ENCODE measurements at regions not wholly inside any gene's neighbourhood (a gene's known extent, or its start where the extent isn't known, plus 50 kb on each side); places are given as distances from the start of the nearest gene placed in this dataset.

DNA sequence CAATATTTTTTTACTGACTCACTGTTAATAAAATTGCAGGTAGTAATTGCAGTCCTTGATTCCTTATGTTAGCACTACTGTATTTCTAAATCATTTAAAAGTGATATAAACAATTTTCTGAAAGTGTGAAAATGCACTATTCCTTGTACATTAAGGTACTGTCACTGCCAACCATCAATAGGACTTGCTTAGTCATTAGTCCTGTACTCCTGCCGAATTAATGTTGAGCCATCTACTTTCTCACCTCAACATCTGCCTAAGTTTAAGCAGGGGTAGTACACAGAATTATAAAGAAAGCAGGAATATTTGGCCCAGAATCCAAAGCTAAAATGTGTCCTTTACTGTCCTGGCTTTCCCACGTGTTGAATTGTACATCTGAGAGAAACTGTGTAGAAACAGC lies 87.0 kb upstream of the TRPC3 start:
- no peak for DNase-seq
- TF ChIP-seq, protein P1, sequence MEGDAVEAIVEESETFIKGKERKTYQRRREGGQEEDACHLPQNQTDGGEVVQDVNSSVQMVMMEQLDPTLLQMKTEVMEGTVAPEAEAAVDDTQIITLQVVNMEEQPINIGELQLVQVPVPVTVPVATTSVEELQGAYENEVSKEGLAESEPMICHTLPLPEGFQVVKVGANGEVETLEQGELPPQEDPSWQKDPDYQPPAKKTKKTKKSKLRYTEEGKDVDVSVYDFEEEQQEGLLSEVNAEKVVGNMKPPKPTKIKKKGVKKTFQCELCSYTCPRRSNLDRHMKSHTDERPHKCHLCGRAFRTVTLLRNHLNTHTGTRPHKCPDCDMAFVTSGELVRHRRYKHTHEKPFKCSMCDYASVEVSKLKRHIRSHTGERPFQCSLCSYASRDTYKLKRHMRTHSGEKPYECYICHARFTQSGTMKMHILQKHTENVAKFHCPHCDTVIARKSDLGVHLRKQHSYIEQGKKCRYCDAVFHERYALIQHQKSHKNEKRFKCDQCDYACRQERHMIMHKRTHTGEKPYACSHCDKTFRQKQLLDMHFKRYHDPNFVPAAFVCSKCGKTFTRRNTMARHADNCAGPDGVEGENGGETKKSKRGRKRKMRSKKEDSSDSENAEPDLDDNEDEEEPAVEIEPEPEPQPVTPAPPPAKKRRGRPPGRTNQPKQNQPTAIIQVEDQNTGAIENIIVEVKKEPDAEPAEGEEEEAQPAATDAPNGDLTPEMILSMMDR (IDR thresholded peaks at IDR 0.05; ENCODE audit: low read depth, low read length): no peak
- no peaks in the 10 kb centered on the region for H3K27me3 ChIP-seq (ENCODE audit: insufficient read depth, low read depth, severe bottlenecking)

DNA sequence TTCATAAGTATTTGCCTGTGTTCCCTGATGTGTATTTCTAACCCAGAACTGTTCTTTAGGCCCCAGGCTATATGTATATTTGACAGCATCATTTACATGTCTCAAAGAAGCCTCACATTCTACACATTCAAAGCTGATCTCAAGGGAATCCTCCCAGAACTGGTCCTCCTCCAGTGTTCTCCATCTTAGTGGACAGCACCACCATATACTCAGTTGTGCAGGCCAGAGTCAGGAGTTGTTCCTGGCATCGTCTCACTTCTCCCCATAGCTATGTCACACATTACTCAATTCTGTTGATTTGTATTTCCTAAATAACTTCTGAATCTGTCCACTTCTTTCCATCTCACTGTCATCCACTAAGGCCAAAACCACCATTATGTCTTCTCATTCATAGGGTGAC lies 82.8 kb upstream of the TRPC3 start:
- Histone ChIP-seq H3K27me3 (ENCODE audit: insufficient read depth, low read depth, severe bottlenecking) (no peaks in the 10 kb centered on the region), H3K9me3 (ENCODE audit: severe bottlenecking) (peaks cover 13% of the 10 kb centered on the region), H3K27ac (no peak overlapping the region), H3K36me3 (no peaks in the 10 kb centered on the region), H3K4me3 (ENCODE audit: low read depth, low read length) (no peak overlapping the region)
- TF ChIP-seq, protein P1 (IDR thresholded peaks at IDR 0.05; ENCODE audit: low read depth, low read length): no peak
- DNase-seq: no peak

More for the DNA sequence above, 87.0 kb upstream of the TRPC3 start:
- Histone ChIP-seq H3K4me3 (ENCODE audit: low read depth, low read length) (no peak overlapping the region), H3K9me3 (ENCODE audit: severe bottlenecking) (no peaks in the 10 kb centered on the region), H3K27ac (no peak overlapping the region), H3K36me3 (no peaks in the 10 kb centered on the region)

DNA sequence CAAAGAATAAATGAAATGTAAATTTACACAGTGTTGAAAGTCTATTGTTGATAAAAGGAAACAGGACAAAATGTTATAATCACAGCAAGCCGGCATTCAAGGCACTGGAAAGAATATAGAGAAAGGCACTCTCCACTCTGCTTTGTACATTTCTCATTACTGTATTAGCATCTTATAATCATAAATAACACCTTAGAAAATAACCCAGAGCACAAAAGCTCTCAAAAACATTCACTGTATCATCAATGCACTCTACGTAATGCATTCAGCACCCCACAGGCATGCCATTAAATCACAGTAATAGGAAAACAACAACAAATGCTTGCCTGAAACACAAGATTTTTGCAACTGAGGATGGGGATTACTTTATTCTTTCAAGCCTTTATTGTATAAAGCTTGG lies 75.3 kb upstream of the TRPC3 start:
- Histone ChIP-seq H3K27ac (no peak overlapping the region), H3K9me3 (ENCODE audit: severe bottlenecking) (peaks cover 13% of the 10 kb centered on the region), H3K36me3 (no peaks in the 10 kb centered on the region), H3K27me3 (ENCODE audit: insufficient read depth, low read depth, severe bottlenecking) (no peaks in the 10 kb centered on the region), H3K4me3 (ENCODE audit: low read depth, low read length) (no peak overlapping the region)
- TF ChIP-seq, protein P1 (IDR thresholded peaks at IDR 0.05; ENCODE audit: low read depth, low read length): no peak
- no peak for DNase-seq

GRCh38 chr4:122017296-122017695 lies 65.4 kb upstream of the TRPC3 start:
- no peak overlapping the region for H3K4me3 ChIP-seq (ENCODE audit: low read depth, low read length)
- H3K27ac ChIP-seq: no peak overlapping the region
- TF ChIP-seq, protein P1 (IDR thresholded peaks at IDR 0.05; ENCODE audit: low read depth, low read length): no peak
- no peaks in the 10 kb centered on the region for H3K36me3 ChIP-seq
- DNase-seq: no peak
- no peaks in the 10 kb centered on the region for H3K9me3 ChIP-seq (ENCODE audit: severe bottlenecking)
- no peaks in the 10 kb centered on the region for H3K27me3 ChIP-seq (ENCODE audit: insufficient read depth, low read depth, severe bottlenecking)

DNA sequence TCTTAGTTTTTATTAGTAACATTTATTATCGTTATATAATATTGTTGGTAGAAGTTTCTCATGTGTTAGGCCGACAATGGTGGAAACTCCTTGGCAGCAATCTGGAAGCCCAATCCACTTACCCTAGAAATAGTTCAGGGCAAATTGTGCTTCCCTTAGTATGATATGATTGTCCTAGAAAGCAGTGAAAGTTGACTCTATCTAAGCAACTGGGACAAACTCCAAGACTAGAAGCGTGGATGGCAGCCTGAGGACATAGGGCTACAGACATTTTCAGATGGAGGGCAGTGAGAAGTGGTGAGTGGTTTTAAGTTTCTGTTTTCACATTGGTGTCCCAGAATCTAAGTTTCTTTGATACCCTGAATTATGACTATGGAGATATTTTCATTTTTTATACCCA lies 63.3 kb upstream of the TRPC3 start:
- no peak for DNase-seq
- TF ChIP-seq, protein P1 (IDR thresholded peaks at IDR 0.05; ENCODE audit: low read depth, low read length): no peak

GRCh38 chr4:122012735-122013134 lies 60.9 kb upstream of the TRPC3 start:
- Histone ChIP-seq H3K27ac (no peak overlapping the region), H3K36me3 (no peaks in the 10 kb centered on the region)
- DNase-seq: no peak

More for the DNA sequence above, 63.3 kb upstream of the TRPC3 start:
- no peak overlapping the region for H3K27ac ChIP-seq
- no peaks in the 10 kb centered on the region for H3K36me3 ChIP-seq
- H3K4me3 ChIP-seq (ENCODE audit: low read depth, low read length): no peak overlapping the region
- no peaks in the 10 kb centered on the region for H3K27me3 ChIP-seq (ENCODE audit: insufficient read depth, low read depth, severe bottlenecking)
- no peaks in the 10 kb centered on the region for H3K9me3 ChIP-seq (ENCODE audit: severe bottlenecking)

More at GRCh38 chr4:122012735-122013134, 60.9 kb upstream of the TRPC3 start:
- H3K9me3 ChIP-seq (ENCODE audit: severe bottlenecking): no peaks in the 10 kb centered on the region
- TF ChIP-seq, protein P1 (IDR thresholded peaks at IDR 0.05; ENCODE audit: low read depth, low read length): no peak
- H3K27me3 ChIP-seq (ENCODE audit: insufficient read depth, low read depth, severe bottlenecking): no peaks in the 10 kb centered on the region
- H3K4me3 ChIP-seq (ENCODE audit: low read depth, low read length): no peak overlapping the region

All from WERI-Rb-1 (cell line).